Neural progenitor cell (in vitro differentiated cells): ENCODE measurements at regions not wholly inside any gene's neighbourhood (a gene's known extent, or its start where the extent isn't known, plus 50 kb on each side); places are given as distances from the start of the nearest gene placed in this dataset.

ENCODE experiments used
- DNase-seq: peaks from one replicate; pipeline ENCODE4 v3.0.0-alpha.2; 2016; ENCODE audit warnings: low spot score
- H2AFZ ChIP-seq: fragments of 200-600 bp; sonication (generic); replicated peaks from 2 replicates; pipeline ENCODE4 v1.6.1; 2016; ENCODE audit warnings: antibody characterized with exemption
- H3F3A ChIP-seq: fragments of 200-600 bp; sonication (generic); 2 replicates; pipeline ENCODE4 v1.6.1; 2016; ENCODE audit warnings: antibody characterized with exemption, low read depth
- H3K27ac ChIP-seq: fragments of 200-600 bp; sonication (generic); 2 replicates; pipeline ENCODE4 v1.5.1; 2016; ENCODE audit warnings: mild to moderate bottlenecking
- H3K27me3 ChIP-seq: fragments of 200-600 bp; sonication (generic); 2 replicates; pipeline ENCODE4 v1.6.1; 2016; ENCODE audit warnings: mild to moderate bottlenecking, moderate library complexity
- H3K36me3 ChIP-seq: fragments of 200-600 bp; sonication (generic); 2 replicates; pipeline ENCODE4 v1.5.1; 2016
- H3K4me1 ChIP-seq: fragments of 200-600 bp; sonication (generic); 2 replicates; pipeline ENCODE4 v1.6.1; 2016; ENCODE audit warnings: mixed run types
- H3K4me2 ChIP-seq: fragments of 200-600 bp; sonication (generic); 2 replicates; pipeline ENCODE4 v1.6.1; 2016
- H3K4me3 ChIP-seq: fragments of 200-600 bp; sonication (generic); 2 replicates; pipeline ENCODE4 v1.5.1; 2016
- H3K79me2 ChIP-seq: fragments of 200-600 bp; sonication (generic); 2 replicates; pipeline ENCODE4 v1.6.1; 2016; ENCODE audit warnings: low read depth
- H3K9ac ChIP-seq: fragments of 200-600 bp; sonication (generic); 2 replicates; pipeline ENCODE4 v1.6.1; 2016
- H3K9me3 ChIP-seq: fragments of 200-600 bp; sonication (generic); 2 replicates; pipeline ENCODE4 v1.5.1; 2016; ENCODE audit warnings: low read depth
- H4K20me1 ChIP-seq: fragments of 200-600 bp; sonication (generic); 2 replicates; pipeline ENCODE4 v1.6.1; 2016; ENCODE audit warnings: low read depth
- H3K27ac Mint-ChIP-seq: 3 replicates; pipeline ENCODE4 v1.8.0; 2021; ENCODE audit warnings: mixed read lengths
- H3K27me3 Mint-ChIP-seq: 2 replicates; pipeline ENCODE4 v1.8.0; 2022; ENCODE audit warnings: low read depth, mild to moderate bottlenecking, inconsistent platforms, moderate library complexity, mixed read lengths; ENCODE audit not compliant: insufficient read depth
- H3K36me3 Mint-ChIP-seq: 3 replicates; pipeline ENCODE4 v1.8.0; 2021; ENCODE audit warnings: mixed read lengths
- H3K4me1 Mint-ChIP-seq: 3 replicates; pipeline ENCODE4 v1.8.0; 2021; ENCODE audit warnings: mixed read lengths
- H3K4me3 Mint-ChIP-seq: 3 replicates; pipeline ENCODE4 v1.8.0; 2021; ENCODE audit warnings: mild to moderate bottlenecking, moderate library complexity, mixed read lengths
- H3K9me3 Mint-ChIP-seq: 3 replicates; pipeline ENCODE4 v1.8.0; 2020; ENCODE audit warnings: mixed read lengths
- EZH2 ChIP-seq: fragments of 200-600 bp; sonication (generic); IDR thresholded peaks from 2 replicates; pipeline ENCODE4 v1.6.1; 2017; ENCODE audit warnings: antibody characterized with exemption, mild to moderate bottlenecking, moderate library complexity
- EZH2phosphoT487 ChIP-seq: fragments of 200-600 bp; sonication (generic); IDR thresholded peaks from 2 replicates; pipeline ENCODE4 v1.6.1; 2017; ENCODE audit warnings: antibody characterized with exemption
- TF ChIP-seq, protein P1 (sequence below): fragments of 200-600 bp; sonication (generic); IDR thresholded peaks from 2 replicates; pipeline ENCODE4 v1.5.1; 2017; ENCODE audit warnings: antibody characterized with exemption, mild to moderate bottlenecking

DNA sequence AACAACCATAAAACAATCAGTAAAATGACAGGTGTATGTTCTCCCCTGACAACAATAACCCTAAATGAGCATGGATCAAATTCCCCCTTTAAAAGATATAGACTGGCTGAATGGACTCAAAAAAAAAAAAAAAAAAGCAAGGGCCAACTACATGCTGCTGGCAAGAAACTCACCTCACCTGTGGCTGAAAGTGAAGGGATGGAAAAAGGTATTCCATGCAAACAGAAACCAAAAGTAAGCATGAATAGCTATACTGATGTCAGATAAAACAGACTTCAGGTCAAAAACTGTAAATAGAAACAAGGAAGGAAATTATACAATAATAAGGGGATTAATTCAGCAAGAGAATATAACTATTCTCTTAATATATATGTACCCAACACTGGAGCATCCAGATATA, 54.2 kb upstream of the SSBP2 start:
- Histone ChIP-seq H3F3A (no peaks in the 10 kb centered on the region), H3K27ac (no peak overlapping the region), H3K9ac (no peak overlapping the region), H2AFZ (no peak overlapping the region), H4K20me1 (no peaks in the 10 kb centered on the region), H3K36me3 (no peaks in the 10 kb centered on the region), H3K4me1 (no peaks in the 10 kb centered on the region), H3K4me2 (no peak overlapping the region), H3K27me3 (no peaks in the 10 kb centered on the region), H3K79me2 (no peaks in the 10 kb centered on the region), H3K9me3 (peaks cover 11% of the 10 kb centered on the region), H3K4me3 (no peak overlapping the region)
- no peak for DNase-seq
- Mint-ChIP-seq H3K27me3 (peaks cover 2% of the 10 kb centered on the region), H3K27ac (no peak overlapping the region), H3K4me1 (no peaks in the 10 kb centered on the region), H3K36me3 (no peaks in the 10 kb centered on the region), H3K9me3 (peaks cover 27% of the 10 kb centered on the region), H3K4me3 (no peak overlapping the region)
- TF ChIP-seq, protein P1, sequence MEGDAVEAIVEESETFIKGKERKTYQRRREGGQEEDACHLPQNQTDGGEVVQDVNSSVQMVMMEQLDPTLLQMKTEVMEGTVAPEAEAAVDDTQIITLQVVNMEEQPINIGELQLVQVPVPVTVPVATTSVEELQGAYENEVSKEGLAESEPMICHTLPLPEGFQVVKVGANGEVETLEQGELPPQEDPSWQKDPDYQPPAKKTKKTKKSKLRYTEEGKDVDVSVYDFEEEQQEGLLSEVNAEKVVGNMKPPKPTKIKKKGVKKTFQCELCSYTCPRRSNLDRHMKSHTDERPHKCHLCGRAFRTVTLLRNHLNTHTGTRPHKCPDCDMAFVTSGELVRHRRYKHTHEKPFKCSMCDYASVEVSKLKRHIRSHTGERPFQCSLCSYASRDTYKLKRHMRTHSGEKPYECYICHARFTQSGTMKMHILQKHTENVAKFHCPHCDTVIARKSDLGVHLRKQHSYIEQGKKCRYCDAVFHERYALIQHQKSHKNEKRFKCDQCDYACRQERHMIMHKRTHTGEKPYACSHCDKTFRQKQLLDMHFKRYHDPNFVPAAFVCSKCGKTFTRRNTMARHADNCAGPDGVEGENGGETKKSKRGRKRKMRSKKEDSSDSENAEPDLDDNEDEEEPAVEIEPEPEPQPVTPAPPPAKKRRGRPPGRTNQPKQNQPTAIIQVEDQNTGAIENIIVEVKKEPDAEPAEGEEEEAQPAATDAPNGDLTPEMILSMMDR = no peak
- TF ChIP-seq EZH2 (no peak), EZH2phosphoT487 (no peak)

DNA sequence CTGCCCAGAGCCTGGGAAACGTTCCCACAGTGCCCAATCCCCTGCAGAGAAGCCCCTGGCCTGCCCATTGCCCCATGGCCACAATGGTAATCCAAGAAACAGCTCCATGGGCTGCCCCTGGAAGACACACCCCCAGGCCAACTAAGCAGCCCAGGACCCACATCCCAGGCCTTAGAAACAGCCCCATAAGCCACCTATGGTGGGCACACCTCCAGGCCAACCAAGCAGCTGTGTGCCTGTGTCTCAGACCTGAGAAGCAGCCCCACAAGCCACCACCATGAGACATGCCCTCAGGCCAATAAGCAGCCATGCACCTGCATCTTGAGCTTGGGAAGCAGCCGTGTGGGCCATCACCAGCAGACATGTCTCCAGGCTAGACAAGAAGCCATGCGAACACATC, 52.9 kb upstream of the SSBP2 start:
- Histone ChIP-seq H3K9me3 (peaks cover 11% of the 10 kb centered on the region), H3K36me3 (no peaks in the 10 kb centered on the region), H3K79me2 (no peaks in the 10 kb centered on the region), H3K4me1 (no peaks in the 10 kb centered on the region), H3K27me3 (no peaks in the 10 kb centered on the region), H3K9ac (no peak overlapping the region), H3K4me2 (no peak overlapping the region), H4K20me1 (no peaks in the 10 kb centered on the region), H2AFZ (no peak overlapping the region), H3K4me3 (no peak overlapping the region), H3F3A (no peaks in the 10 kb centered on the region), H3K27ac (no peak overlapping the region)
- Mint-ChIP-seq H3K4me3 (no peak overlapping the region), H3K27ac (no peak overlapping the region), H3K27me3 (peaks cover 2% of the 10 kb centered on the region), H3K9me3 (peaks cover 26% of the 10 kb centered on the region), H3K36me3 (no peaks in the 10 kb centered on the region), H3K4me1 (no peaks in the 10 kb centered on the region)
- no peak for DNase-seq
- TF ChIP-seq, protein P1 = no peak
- TF ChIP-seq EZH2phosphoT487 (no peak), EZH2 (no peak)

DNA sequence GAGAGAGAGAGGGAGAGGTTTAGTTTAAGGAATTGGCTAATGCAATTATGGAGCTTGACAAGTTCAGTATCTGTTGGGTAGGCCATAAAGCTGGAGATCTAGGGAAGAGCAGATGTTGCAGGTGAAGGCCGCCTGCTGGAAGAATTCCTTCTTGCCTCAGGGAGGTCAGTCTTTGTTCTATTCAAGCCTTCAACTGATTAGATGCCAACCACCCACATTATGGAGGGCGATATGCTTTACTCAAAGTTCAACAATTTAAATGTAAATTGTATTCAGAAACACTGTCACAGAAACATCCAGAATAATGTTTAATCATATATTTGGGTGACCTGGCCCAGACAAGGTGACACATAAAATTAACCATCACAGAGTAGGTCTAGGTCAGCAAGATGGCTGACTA, 51.7 kb upstream of the SSBP2 start:
- no peaks in the 10 kb centered on the region for H4K20me1 ChIP-seq
- H3K27ac ChIP-seq = no peak overlapping the region
- H2AFZ ChIP-seq = no peak overlapping the region
- no peaks in the 10 kb centered on the region for H3F3A ChIP-seq
- no peaks in the 10 kb centered on the region for H3K27me3 Mint-ChIP-seq
- H3K4me3 ChIP-seq = no peak overlapping the region
- TF ChIP-seq, protein P1 = no peak
- TF ChIP-seq EZH2phosphoT487 (no peak), EZH2 (no peak)
- H3K36me3 ChIP-seq = no peaks in the 10 kb centered on the region
- peaks cover 14% of the 10 kb centered on the region for H3K9me3 Mint-ChIP-seq
- H3K4me1 ChIP-seq = peaks cover 10% of the 10 kb centered on the region
- peaks cover 5% of the 10 kb centered on the region for H3K4me1 Mint-ChIP-seq
- no peak overlapping the region for H3K9ac ChIP-seq
- no peak for DNase-seq
- H3K36me3 Mint-ChIP-seq = no peaks in the 10 kb centered on the region
- H3K4me3 Mint-ChIP-seq = no peak overlapping the region
- H3K79me2 ChIP-seq = no peaks in the 10 kb centered on the region
- H3K27me3 ChIP-seq = no peaks in the 10 kb centered on the region
- H3K4me2 ChIP-seq = no peak overlapping the region
- H3K9me3 ChIP-seq = peaks cover 2% of the 10 kb centered on the region
- H3K27ac Mint-ChIP-seq = no peak overlapping the region
